Hepatocyte (in vitro differentiated cells): ENCODE measurements at regions not wholly inside any gene's neighbourhood (a gene's known extent, or its start where the extent isn't known, plus 50 kb on each side); places are given as distances from the start of the nearest gene placed in this dataset.

Experiments used
- CTCF ChIP-seq: fragments of 200-600 bp; sonication (generic); IDR thresholded peaks from 2 replicates; pipeline ENCODE4 v1.5.1; 2016; ENCODE audit warnings: antibody characterized with exemption, mild to moderate bottlenecking; ENCODE audit not compliant: poor library complexity
- EZH2 ChIP-seq: fragments of 200-600 bp; sonication (generic); IDR thresholded peaks from 2 replicates; pipeline ENCODE4 v1.6.1; 2016; ENCODE audit warnings: antibody characterized with exemption, mild to moderate bottlenecking, borderline replicate concordance

GRCh38 chr7:31267486-31267885, 73.0 kb downstream of the NEUROD6 start:
- TF ChIP-seq CTCF: no peak
- no peak for TF ChIP-seq EZH2
